Stimulated activated CD8-positive, alpha-beta memory T cell treated with anti-CD3 and anti-CD28 coated beads, Interleukin-7, amount 100 ng/mL, for 48 hours (primary cell): ENCODE measurements at regions not wholly inside any gene's neighbourhood (a gene's known extent, or its start where the extent isn't known, plus 50 kb on each side); places are given as distances from the start of the nearest gene placed in this dataset.

Experiments
- DNase-seq, 2 donors: peaks; one replicate each; pipeline ENCODE4 v3.0.0-alpha.2; 2020; ENCODE audit warnings: low read depth in 1 of 2; ENCODE audit errors: extremely low read depth in 1 of 2

- no peak for DNase-seq
These were observed 131.1 kb downstream of the FAM161A start for GRCh38 chr2:61722800-61723199.

GRCh38 chr2:61722318-61722717 lies 131.5 kb downstream of the FAM161A start:
- no peak for DNase-seq

- no peak for DNase-seq
These were observed 132.5 kb downstream of the FAM161A start for GRCh38 chr2:61721382-61721781.

- no peak for DNase-seq
These were observed 132.9 kb downstream of the FAM161A start for GRCh38 chr2:61720911-61721310.

GRCh38 chr2:61718965-61719364 lies 134.9 kb downstream of the FAM161A start:
- no peak for DNase-seq

- DNase-seq, result no peak
These were observed 138.4 kb downstream of the FAM161A start for GRCh38 chr2:61715506-61715905.

- DNase-seq, result no peak
These were observed 139.7 kb downstream of the FAM161A start for GRCh38 chr2:61714210-61714609.

GRCh38 chr2:61713457-61713856 lies 140.4 kb downstream of the FAM161A start:
- no peak for DNase-seq

- DNase-seq, result no peak
These were observed 141.8 kb downstream of the FAM161A start for GRCh38 chr2:61712060-61712459.

GRCh38 chr2:61710711-61711110 lies 143.1 kb downstream of the FAM161A start:
- no peak for DNase-seq

- DNase-seq, result no peak
These were observed 145.6 kb downstream of the FAM161A start for GRCh38 chr2:61707984-61708852.

- no peak for DNase-seq
These were observed 148.2 kb downstream of the FAM161A start for GRCh38 chr2:61705625-61706024.

GRCh38 chr2:61704364-61704763 lies 149.5 kb downstream of the FAM161A start:
- DNase-seq, result no peak

- no peak for DNase-seq
These were observed 151.8 kb downstream of the FAM161A start for GRCh38 chr2:61702088-61702467.

- no peak for DNase-seq
These were observed 153.4 kb downstream of the FAM161A start for GRCh38 chr2:61700464-61700863.

- DNase-seq, result peak; percentile 74 to 81
These were observed 156.4 kb upstream of the XPO1 start for GRCh38 chr2:61694312-61695274.

- DNase-seq, result no peak
These were observed 155.6 kb upstream of the XPO1 start for GRCh38 chr2:61693744-61694143.

- no peak for DNase-seq
These were observed 152.0 kb upstream of the XPO1 start for GRCh38 chr2:61690078-61690596.

- DNase-seq, result no peak
These were observed 151.4 kb upstream of the XPO1 start for GRCh38 chr2:61689568-61689967.

- no peak for DNase-seq
These were observed 150.5 kb upstream of the XPO1 start for GRCh38 chr2:61688369-61689334.
